ENCODE measurements at regions not wholly inside any gene's neighbourhood (a gene's known extent, or its start where the extent isn't known, plus 50 kb on each side); places are given as distances from the start of the nearest gene placed in this dataset.
A peak's percentile ranks its signal among the peaks of the same experiment; 100 is the strongest.
"Not testable (repeated sequence)": the region's sequence is repeated elsewhere in the genome, so short reads cannot be mapped to it uniquely, and the experiment has no call there.

DNA sequence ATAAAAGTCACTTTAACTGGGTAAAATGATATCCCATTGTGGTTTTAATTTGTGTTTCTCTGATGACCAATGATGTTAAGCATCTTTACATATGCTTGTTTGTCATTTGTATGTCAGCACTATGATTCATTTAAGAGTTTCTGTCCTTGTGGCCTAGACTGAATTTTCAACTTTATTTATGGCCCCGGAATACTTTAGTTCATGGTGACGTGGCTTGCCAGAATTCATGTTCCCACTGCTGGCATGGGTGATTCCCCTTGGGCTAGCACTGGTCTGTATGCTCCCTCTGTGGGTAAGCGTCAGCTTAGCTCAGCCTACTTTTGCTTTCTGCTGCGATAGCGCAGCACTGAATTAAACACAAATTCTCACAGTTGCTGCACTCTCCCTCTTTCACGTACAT, 436.3 kb upstream of the SGO1 start:
- TF ChIP-seq CTCF (IDR thresholded peaks at IDR 0.05; ENCODE audit: low read depth, low read length): no peak
- H3K4me3 ChIP-seq (replicated peaks in 1 of 2; ENCODE audit: low read depth in 2 of 2, low read length in 2 of 2): no peak overlapping the region
- DNase-seq (ENCODE audit: low read depth in 2 of 2): peak in 1 of 2 donors; percentile 49

- not testable (repeated sequence) for H3K4me3 ChIP-seq (replicated peaks in 1 of 2; ENCODE audit: low read depth in 2 of 2, low read length in 2 of 2); DNase-seq (ENCODE audit: low read depth in 2 of 2)
Measured at GRCh38 chr3:20618621-20619020, 432.6 kb upstream of the SGO1 start.

- not testable (repeated sequence) for DNase-seq (ENCODE audit: low read depth in 2 of 2); H3K4me3 ChIP-seq (replicated peaks in 1 of 2; ENCODE audit: low read depth in 2 of 2, low read length in 2 of 2)
Measured at GRCh38 chr3:20618181-20618580, 432.2 kb upstream of the SGO1 start.

DNA sequence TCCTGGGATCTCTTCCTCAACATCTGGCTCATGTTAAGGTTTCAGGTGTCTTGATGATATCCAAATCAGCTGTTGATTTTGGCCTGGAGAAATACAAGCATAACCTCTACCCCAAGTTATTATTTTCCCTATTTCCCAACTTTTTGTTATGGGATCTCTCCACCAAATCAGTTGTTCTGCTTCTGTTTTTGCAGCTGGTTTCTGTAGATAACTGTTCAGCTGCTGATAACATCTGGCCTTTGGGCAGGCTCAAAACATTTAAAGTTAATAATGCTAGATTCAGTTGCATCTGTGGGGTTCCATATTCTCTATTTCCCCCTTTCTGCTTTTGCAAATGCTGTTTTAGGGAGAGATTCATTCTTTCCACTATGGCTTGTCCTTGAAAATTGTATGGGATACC, 430.0 kb upstream of the SGO1 start:
- not testable (repeated sequence) for H3K4me3 ChIP-seq (replicated peaks in 1 of 2; ENCODE audit: low read depth in 2 of 2, low read length in 2 of 2); DNase-seq (ENCODE audit: low read depth in 2 of 2)

- TF ChIP-seq CTCF (IDR thresholded peaks at IDR 0.05; ENCODE audit: low read depth, low read length): no peak
- H3K4me3 ChIP-seq (replicated peaks in 1 of 2; ENCODE audit: low read depth in 2 of 2, low read length in 2 of 2): no peak overlapping the region
- DNase-seq (ENCODE audit: low read depth in 2 of 2): no peak
Measured at GRCh38 chr3:20608054-20608738, 422.2 kb upstream of the SGO1 start.

DNA sequence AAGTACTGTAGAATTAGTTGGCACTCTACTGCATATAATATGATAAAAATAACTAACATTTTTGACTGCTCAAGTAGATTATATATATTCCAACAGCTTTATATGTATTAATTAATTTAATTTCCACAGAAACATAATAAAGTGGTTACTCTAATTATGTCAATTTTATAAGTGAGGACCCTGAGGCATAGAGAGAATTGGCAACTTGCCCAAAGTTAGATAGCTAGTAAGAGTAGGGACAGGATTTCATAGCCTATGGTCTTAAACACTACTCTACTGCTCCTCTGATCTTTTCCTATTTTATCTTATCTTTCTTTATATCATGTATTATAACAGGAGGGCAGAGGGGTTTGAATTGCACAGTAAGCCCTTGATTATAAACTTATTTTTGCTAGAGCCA, 418.7 kb upstream of the SGO1 start:
- DNase-seq (ENCODE audit: low read depth in 2 of 2): no peak
- TF ChIP-seq CTCF (IDR thresholded peaks at IDR 0.05; ENCODE audit: low read depth, low read length): no peak
- no peak overlapping the region for H3K4me3 ChIP-seq (replicated peaks in 1 of 2; ENCODE audit: low read depth in 2 of 2, low read length in 2 of 2)

DNA sequence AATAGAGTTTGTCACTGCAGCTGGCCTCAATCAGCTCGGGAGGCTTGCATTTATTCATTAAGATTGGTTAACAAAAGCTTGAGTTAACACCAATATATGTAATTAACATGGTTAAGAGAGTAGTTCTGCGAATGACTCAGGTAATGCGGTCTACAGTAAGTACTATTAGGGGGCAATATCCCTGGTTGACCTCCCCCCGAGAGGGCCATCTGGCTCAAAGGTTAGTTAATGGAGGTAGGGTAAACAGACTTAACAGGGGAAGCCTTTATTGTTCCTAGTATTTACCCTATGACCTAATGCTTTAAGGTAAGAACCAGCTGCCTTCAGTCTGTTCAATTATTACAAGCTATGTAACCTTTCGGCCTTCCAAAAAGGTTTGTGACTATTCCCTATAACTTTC, 403.3 kb upstream of the SGO1 start:
- TF ChIP-seq CTCF (IDR thresholded peaks at IDR 0.05; ENCODE audit: low read depth, low read length): no peak
- no peak for DNase-seq (ENCODE audit: low read depth in 2 of 2)
- no peak overlapping the region for H3K4me3 ChIP-seq (replicated peaks in 1 of 2; ENCODE audit: low read depth in 2 of 2, low read length in 2 of 2)

- no peak for TF ChIP-seq CTCF (IDR thresholded peaks at IDR 0.05; ENCODE audit: low read depth, low read length)
- no peak overlapping the region for H3K4me3 ChIP-seq (replicated peaks in 1 of 2; ENCODE audit: low read depth in 2 of 2, low read length in 2 of 2)
- no peak for DNase-seq (ENCODE audit: low read depth in 2 of 2)
Measured at GRCh38 chr3:20588781-20589180, 402.8 kb upstream of the SGO1 start.

Measured in cardiac fibroblast (primary cell).